Uterus (tissue), 2 donors: ENCODE measurements at regions not wholly inside any gene's neighbourhood (a gene's known extent, or its start where the extent isn't known, plus 50 kb on each side); places are given as distances from the start of the nearest gene placed in this dataset.

Experiments
- CTCF ChIP-seq, 4 experiments: fragments of 200-600 bp in 2 of 4; fragments of 450-650 bp in 2 of 4; sonication (generic) in 2 of 4; IDR thresholded peaks; one replicate each; pipeline ENCODE4 v1.5.1; 2016 to 2019; ENCODE audit warnings: antibody characterized with exemption in 4 of 4, mild to moderate bottlenecking in 2 of 4, moderate library complexity in 1 of 4
- POLR2A ChIP-seq, 2 donors: fragments of 450-650 bp; IDR thresholded peaks; one replicate each; pipeline ENCODE4 v1.6.1; 2016; ENCODE audit warnings: antibody characterized with exemption in 2 of 2, mild to moderate bottlenecking in 1 of 2, moderate library complexity in 1 of 2

GRCh38 chr15:31483986-31484951 is 157.6 kb downstream of the KLF13 start:
- TF ChIP-seq CTCF (IDR thresholded peaks at IDR 0.05) (no peak), POLR2A (IDR thresholded peaks at IDR 0.05) (no peak)
